ENCODE measurements at regions not wholly inside any gene's neighbourhood (a gene's known extent, or its start where the extent isn't known, plus 50 kb on each side); places are given as distances from the start of the nearest gene placed in this dataset.

DNA sequence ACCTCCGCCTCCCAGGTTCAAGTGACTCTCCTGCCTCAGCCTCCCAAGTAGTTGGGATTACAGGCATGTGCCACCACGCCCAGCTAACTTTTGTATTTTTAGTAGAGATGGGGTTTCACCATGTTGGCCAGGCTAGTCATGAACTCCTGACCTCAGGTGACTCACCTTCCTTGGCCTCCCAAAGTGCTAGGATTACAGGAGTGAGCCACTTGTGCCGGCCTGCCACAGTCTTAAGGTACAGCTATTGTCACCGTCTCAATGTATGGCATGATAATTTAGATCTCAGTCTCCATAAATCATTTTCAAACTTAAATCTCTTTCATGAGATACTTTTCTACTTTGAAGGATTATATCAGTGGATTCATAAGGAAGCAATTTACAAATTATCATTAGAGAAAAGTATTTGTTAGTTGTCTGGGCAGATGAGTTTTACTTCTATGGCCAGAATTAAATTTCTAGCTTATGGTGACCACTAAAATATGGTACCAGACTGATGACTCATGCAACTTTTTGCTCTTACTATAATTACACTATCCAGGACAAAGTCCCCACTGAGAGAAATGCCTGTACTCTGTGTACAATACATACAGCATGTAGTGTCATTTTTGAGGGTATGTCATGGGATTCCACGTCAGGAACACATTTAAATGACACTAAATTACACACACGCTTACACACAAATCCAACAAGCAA is 1230.3 kb upstream of the GOT2 start:
- TF ChIP-seq CTCF (IDR thresholded peaks at IDR 0.05) (no peak), POLR2A (IDR thresholded peaks at IDR 0.05) (no peak)
